ENCODE measurements at regions not wholly inside any gene's neighbourhood (a gene's known extent, or its start where the extent isn't known, plus 50 kb on each side); places are given as distances from the start of the nearest gene placed in this dataset.

GRCh38 chr4:83929550-83929949, 393.6 kb downstream of the GPAT3 start:
- no peaks in the 10 kb centered on the region for H4K20me1 ChIP-seq (ENCODE audit: insufficient read depth, low read length)
- H3K56ac ChIP-seq (ENCODE audit: extremely low read depth, insufficient read depth, low read length), result no peak overlapping the region
- no peak overlapping the region for H3K9ac ChIP-seq (ENCODE audit: low read depth, low read length)
- no peak overlapping the region for H3K27ac ChIP-seq (ENCODE audit: insufficient read depth, low read length)
- no peak overlapping the region for H3K18ac ChIP-seq (ENCODE audit: low read depth, low read length)
- no peak overlapping the region for H2BK5ac ChIP-seq (ENCODE audit: low read depth, low read length, poor library complexity, severe bottlenecking)
- H3K9me3 ChIP-seq (ENCODE audit: control insufficient read depth, insufficient read depth, low read length), result no peaks in the 10 kb centered on the region
- no TSS peak for BruUV-seq (replicated peaks)
- ATAC-seq (ENCODE audit: low read depth) (no peak), DNase-seq (no peak)
- in situ Hi-C loops (cut with MboI; ENCODE audit: low sequenced_read_pairs) (no loop called here), dilution Hi-C loops (cut with HindIII; ENCODE audit: low sequenced_read_pairs, unreplicated experiment) (no loop called here), intact Hi-C loops (cut with micrococcal nuclease) (no loop called here)
- WGBS, 2 experiments (ENCODE audit: extremely low coverage in 2 of 2, insufficient read length in 1 of 2), result no CpG with 5 or more reads among the region's 4 CpGs
- H2AK9ac ChIP-seq (replicated peaks; ENCODE audit: low read depth, low read length, poor library complexity), result no peak overlapping the region
- no peaks in the 10 kb centered on the region for H3K4me1 ChIP-seq (ENCODE audit: control insufficient read depth, insufficient read depth, low read length)
- H3K23ac ChIP-seq (ENCODE audit: low read depth, low read length), result no peak overlapping the region
- H4K5ac ChIP-seq (ENCODE audit: low read depth, low read length), result no peak overlapping the region
- no peak overlapping the region for H3K4me3 ChIP-seq (ENCODE audit: insufficient read depth, low read depth, low read length)
- no peak overlapping the region for H4K8ac ChIP-seq (ENCODE audit: low read depth in 2 of 2, low read length in 2 of 2)
- POLR2A ChIA-PET (ENCODE audit: unreplicated experiment), result no interaction called here
- H4K91ac ChIP-seq (ENCODE audit: insufficient read depth, low read depth, low read length), result no peak overlapping the region
- no peak overlapping the region for H2AFZ ChIP-seq (replicated peaks; ENCODE audit: low read length, poor library complexity)
- CTCF ChIA-PET, result no interaction called here
- no peaks in the 10 kb centered on the region for H3K36me3 ChIP-seq (ENCODE audit: control insufficient read depth, insufficient read depth, low read length)
- TF ChIP-seq RFX5 (IDR thresholded peaks at IDR 0.05; ENCODE audit: low read depth, low read length) (no peak), CEBPB (IDR thresholded peaks at IDR 0.05; ENCODE audit: low read depth, low read length) (no peak), FOS (IDR thresholded peaks at IDR 0.05; ENCODE audit: low read depth, low read length) (no peak), MAZ (IDR thresholded peaks at IDR 0.05; ENCODE audit: borderline replicate concordance, low read depth, low read length) (no peak), RAD21 (IDR thresholded peaks at IDR 0.05; ENCODE audit: low read length) (no peak), MAFK (IDR thresholded peaks at IDR 0.05; ENCODE audit: low read depth, low read length) (no peak), NFE2L2 (IDR thresholded peaks at IDR 0.05; ENCODE audit: low read depth, low read length) (no peak), SMC3 (IDR thresholded peaks at IDR 0.05; ENCODE audit: low read depth, low read length) (no peak), CTCF (conservative IDR thresholded peaks at IDR 0.05; ENCODE audit: low read depth, low read length) (no peak), ELK1 (IDR thresholded peaks at IDR 0.05; ENCODE audit: borderline replicate concordance, low read depth, low read length) (no peak), MXI1 (IDR thresholded peaks at IDR 0.05; ENCODE audit: borderline replicate concordance, low read depth, low read length) (no peak), RCOR1 (IDR thresholded peaks at IDR 0.05; ENCODE audit: insufficient replicate concordance, low read length) (no peak), POLR2A (IDR thresholded peaks at IDR 0.05; ENCODE audit: low read depth, low read length) (no peak), CHD1 (IDR thresholded peaks at IDR 0.05; ENCODE audit: low read depth, low read length) (no peak), BHLHE40 (IDR thresholded peaks at IDR 0.05; ENCODE audit: low read depth, low read length) (no peak)
- TF ChIP-seq, protein P1, sequence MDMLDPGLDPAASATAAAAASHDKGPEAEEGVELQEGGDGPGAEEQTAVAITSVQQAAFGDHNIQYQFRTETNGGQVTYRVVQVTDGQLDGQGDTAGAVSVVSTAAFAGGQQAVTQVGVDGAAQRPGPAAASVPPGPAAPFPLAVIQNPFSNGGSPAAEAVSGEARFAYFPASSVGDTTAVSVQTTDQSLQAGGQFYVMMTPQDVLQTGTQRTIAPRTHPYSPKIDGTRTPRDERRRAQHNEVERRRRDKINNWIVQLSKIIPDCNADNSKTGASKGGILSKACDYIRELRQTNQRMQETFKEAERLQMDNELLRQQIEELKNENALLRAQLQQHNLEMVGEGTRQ (IDR thresholded peaks at IDR 0.05; ENCODE audit: low read depth, low read length), result no peak
- H2AK5ac ChIP-seq (ENCODE audit: low read depth, low read length), result no peak overlapping the region
- no peak overlapping the region for H3K14ac ChIP-seq (replicated peaks; ENCODE audit: low read depth, low read length)
- no peak overlapping the region for H3K4me2 ChIP-seq (ENCODE audit: low read depth, low read length)
- no peaks in the 10 kb centered on the region for H3K79me1 ChIP-seq (ENCODE audit: low read depth in 1 of 2, low read length in 2 of 2)
- no peak overlapping the region for H2BK20ac ChIP-seq (ENCODE audit: low read depth, low read length)
- no peaks in the 10 kb centered on the region for H3K9me1 ChIP-seq (ENCODE audit: insufficient read depth, low read length)
- H3K4ac ChIP-seq (ENCODE audit: low read depth, low read length), result no peak overlapping the region
- no peak overlapping the region for H2BK120ac ChIP-seq (ENCODE audit: low read depth, low read length)
- 0 out of 2 replicates have a peak, but pooled peaks cover 1% of the 10 kb centered on the region for H3K27me3 ChIP-seq (ENCODE audit: control insufficient read depth, insufficient read depth, low read length)
- H2BK15ac ChIP-seq (ENCODE audit: low read depth, low read length), result no peak overlapping the region

All from IMR-90 (cell line).